ENCODE measurements at regions not wholly inside any gene's neighbourhood (a gene's known extent, or its start where the extent isn't known, plus 50 kb on each side); places are given as distances from the start of the nearest gene placed in this dataset.

- no peak for DNase-seq (ENCODE audit: low read depth)
These were observed 58.0 kb upstream of the ZNF804A start for GRCh38 chr2:184540246-184540789.

GRCh38 chr2:184541591-184541990 is 56.7 kb upstream of the ZNF804A start:
- DNase-seq (ENCODE audit: low read depth), result no peak

- no peak for DNase-seq (ENCODE audit: low read depth)
These were observed 54.5 kb upstream of the ZNF804A start for GRCh38 chr2:184543832-184544231.
